Liver (tissue), 8 donors: ENCODE measurements at regions not wholly inside any gene's neighbourhood (a gene's known extent, or its start where the extent isn't known, plus 50 kb on each side); places are given as distances from the start of the nearest gene placed in this dataset.

Experiments used
- DNase-seq: peaks from one replicate; pipeline ENCODE4 v3.0.0-alpha.2; 2017; ENCODE audit warnings: low spot score
- H3K27ac ChIP-seq, 2 donors: one replicate each; pipeline ENCODE4 v1.7.0; 2013; ENCODE audit warnings: inconsistent platforms in 2 of 2, low read length in 2 of 2, control low read depth in 1 of 2, low read depth in 1 of 2, mild to moderate bottlenecking in 1 of 2
- H3K27me3 ChIP-seq, 4 donors: one replicate each; pipeline versions ENCODE4 v1.6.1 to v1.7.0; 2013; ENCODE audit warnings: low read length in 3 of 4, inconsistent platforms in 1 of 4, mild to moderate bottlenecking in 1 of 4, moderate library complexity in 1 of 4; ENCODE audit not compliant: control insufficient read depth in 4 of 4, insufficient read depth in 4 of 4
- H3K36me3 ChIP-seq, 4 donors: one replicate each; pipeline versions ENCODE4 v1.6.1 to v1.7.0; 2013; ENCODE audit warnings: low read length in 3 of 4, mild to moderate bottlenecking in 3 of 4, low read depth in 1 of 4, moderate library complexity in 1 of 4; ENCODE audit not compliant: control insufficient read depth in 4 of 4, insufficient read depth in 3 of 4
- H3K4me1 ChIP-seq, 4 donors: one replicate each; pipeline versions ENCODE4 v1.6.1 to v1.7.0; 2013; ENCODE audit warnings: low read length in 3 of 4, mild to moderate bottlenecking in 3 of 4, moderate library complexity in 1 of 4; ENCODE audit not compliant: control insufficient read depth in 4 of 4, insufficient read depth in 4 of 4
- H3K4me3 ChIP-seq, 3 donors: one replicate each; pipeline versions ENCODE4 v1.6.1 to v1.7.0; 2013; ENCODE audit warnings: low read length in 3 of 3, control low read depth in 1 of 3, low read depth in 1 of 3, mild to moderate bottlenecking in 1 of 3
- H3K9ac ChIP-seq, 2 donors: one replicate each; pipeline ENCODE4 v1.7.0; 2013; ENCODE audit warnings: low read length in 2 of 2, mild to moderate bottlenecking in 2 of 2, moderate library complexity in 2 of 2, control low read depth in 1 of 2, low read depth in 1 of 2
- H3K9me3 ChIP-seq, 4 donors: one replicate each; pipeline versions ENCODE4 v1.6.1 to v1.7.0; 2013; ENCODE audit warnings: low read length in 3 of 4; ENCODE audit not compliant: control insufficient read depth in 4 of 4
- ATF3 ChIP-seq: IDR thresholded peaks from 2 replicates; pipeline ENCODE4 v1.6.1; 2016; ENCODE audit warnings: antibody characterized with exemption
- CTCF ChIP-seq: fragments of 150-350 bp; IDR thresholded peaks from 2 replicates; pipeline ENCODE4 v1.5.1; 2017; ENCODE audit warnings: improper control_type of control experiment, low read depth, low read length; ENCODE audit not compliant: missing input control
- FOXA1 ChIP-seq: IDR thresholded peaks from 2 replicates; pipeline ENCODE4 v1.6.1; 2016; ENCODE audit warnings: antibody characterized with exemption
- FOXA2 ChIP-seq: IDR thresholded peaks from 2 replicates; pipeline ENCODE4 v1.6.1; 2016; ENCODE audit warnings: antibody characterized with exemption
- GABPA ChIP-seq, 2 donors: IDR thresholded peaks in 1 of 2; conservative IDR thresholded peaks in 1 of 2; 2 replicates each; pipeline ENCODE4 v1.6.1; 2016; ENCODE audit warnings: antibody characterized with exemption in 2 of 2, mild to moderate bottlenecking in 1 of 2, moderate library complexity in 1 of 2
- HNF4A ChIP-seq, 2 donors: conservative IDR thresholded peaks; 2 replicates each; pipeline ENCODE4 v1.6.1; 2016; ENCODE audit warnings: antibody characterized with exemption in 2 of 2, mild to moderate bottlenecking in 2 of 2
- HNF4G ChIP-seq: IDR thresholded peaks from 2 replicates; pipeline ENCODE4 v1.6.1; 2016; ENCODE audit warnings: antibody characterized with exemption
- JUND ChIP-seq, 2 donors: IDR thresholded peaks; 2 replicates each; pipeline ENCODE4 v1.6.1; 2016; ENCODE audit warnings: antibody characterized with exemption in 2 of 2
- MAX ChIP-seq: IDR thresholded peaks from 2 replicates; pipeline ENCODE4 v1.6.1; 2016; ENCODE audit warnings: antibody characterized with exemption
- NR2F2 ChIP-seq: IDR thresholded peaks from 2 replicates; pipeline ENCODE4 v1.6.1; 2016; ENCODE audit warnings: antibody characterized with exemption
- RAD21 ChIP-seq, 2 donors: IDR thresholded peaks; 2 replicates each; pipeline ENCODE4 v1.6.1; 2016; ENCODE audit warnings: antibody characterized with exemption in 2 of 2, mild to moderate bottlenecking in 2 of 2
- REST ChIP-seq: IDR thresholded peaks from 2 replicates; pipeline ENCODE4 v1.6.1; 2016; ENCODE audit warnings: antibody characterized with exemption, mild to moderate bottlenecking
- RXRA ChIP-seq, 2 donors: IDR thresholded peaks; 2 replicates each; pipeline ENCODE4 v1.6.1; 2017 to 2018; ENCODE audit warnings: antibody characterized with exemption in 2 of 2, mild to moderate bottlenecking in 1 of 2
- SP1 ChIP-seq: IDR thresholded peaks from 2 replicates; pipeline ENCODE4 v1.6.1; 2018; ENCODE audit warnings: antibody characterized with exemption, mild to moderate bottlenecking
- TAF1 ChIP-seq: conservative IDR thresholded peaks from 2 replicates; pipeline ENCODE4 v1.6.1; 2016; ENCODE audit warnings: antibody characterized with exemption, mild to moderate bottlenecking
- YY1 ChIP-seq: IDR thresholded peaks from 2 replicates; pipeline ENCODE4 v1.6.1; 2016; ENCODE audit warnings: antibody characterized with exemption, mild to moderate bottlenecking
- WGBS: extraction: QIAGEN DNeasy Blood & Tissue Kit; methylation state at CpG from one replicate; pipeline ENCODE4 v1.1.7; 2013; 5-methylcytosine and 5-hydroxymethylcytosine counted together
- donor health status: healthy.
- donor health status: healthy.
- donor health status: healthy.
- donor health status: healthy.
- donor health status: healthy.

GRCh38 chr15:25062551-25063430 lies 108.0 kb downstream of the SNRPN start:
- Histone ChIP-seq H3K9me3 (peaks cover 81 to 100% (median 100%) of the 10 kb centered on the region in 4 donors), H3K36me3 (peaks cover 14 to 100% (median 90%) of the 10 kb centered on the region in 4 donors), H3K4me3 (peak overlapping the region in 2 of 3 donors; percentile 62 to 69), H3K4me1 (no peaks in the 10 kb centered on the region), H3K27ac (no peak overlapping the region), H3K27me3 (no peaks in the 10 kb centered on the region), H3K9ac (no peak overlapping the region)
- 84% methylated on average over 13 of the region's 13 CpGs for WGBS
- TF ChIP-seq FOXA2: no peak
- no peak for TF ChIP-seq SP1
- no peak for TF ChIP-seq GABPA (IDR thresholded peaks at IDR 0.05 in 1 of 2, conservative IDR thresholded peaks at IDR 0.05 in 1 of 2)
- no peak for TF ChIP-seq FOXA1
- no peak for TF ChIP-seq HNF4A (conservative IDR thresholded peaks at IDR 0.05)
- no peak for TF ChIP-seq TAF1
- TF ChIP-seq NR2F2: no peak
- no peak for TF ChIP-seq REST
- no peak for TF ChIP-seq CTCF
- no peak for TF ChIP-seq YY1
- no peak for DNase-seq

GRCh38 chr15:25065286-25065685 lies 110.5 kb downstream of the SNRPN start:
- 89% methylated on average over 9 of the region's 9 CpGs for WGBS
- Histone ChIP-seq H3K27me3 (no peaks in the 10 kb centered on the region), H3K4me3 (peak overlapping the region in 2 of 3 donors; percentile 62 to 69), H3K9ac (no peak overlapping the region), H3K9me3 (peaks cover 83 to 100% (median 100%) of the 10 kb centered on the region in 4 donors), H3K4me1 (no peaks in the 10 kb centered on the region), H3K36me3 (peaks cover 14 to 100% (median 90%) of the 10 kb centered on the region in 4 donors), H3K27ac (no peak overlapping the region)
- DNase-seq: no peak
- no peak for TF ChIP-seq TAF1
- no peak for TF ChIP-seq GABPA (IDR thresholded peaks at IDR 0.05 in 1 of 2, conservative IDR thresholded peaks at IDR 0.05 in 1 of 2)
- TF ChIP-seq HNF4G: no peak
- TF ChIP-seq CTCF: no peak
- TF ChIP-seq RXRA (IDR thresholded peaks at IDR 0.05): no peak
- no peak for TF ChIP-seq JUND (IDR thresholded peaks at IDR 0.05)
- TF ChIP-seq REST: no peak
- TF ChIP-seq RAD21 (IDR thresholded peaks at IDR 0.05): no peak
- no peak for TF ChIP-seq MAX
- TF ChIP-seq HNF4A (conservative IDR thresholded peaks at IDR 0.05): no peak
- TF ChIP-seq ATF3: no peak
